Trophoblast cell (in vitro differentiated cells and primary cell): ENCODE measurements at regions not wholly inside any gene's neighbourhood (a gene's known extent, or its start where the extent isn't known, plus 50 kb on each side); places are given as distances from the start of the nearest gene placed in this dataset.

Experiments used
- DNase-seq, 2 donors: peaks; one replicate each; pipeline ENCODE4 v3.0.0-alpha.2; 2016
- H2AFZ ChIP-seq: 2 replicates; pipeline ENCODE4 v1.6.1; 2013; ENCODE audit warnings: low read length, moderate library complexity, mild to moderate bottlenecking; ENCODE audit not compliant: insufficient read depth, poor library complexity
- H2AK5ac ChIP-seq: 2 replicates; pipeline ENCODE4 v1.6.1; 2013; ENCODE audit warnings: mild to moderate bottlenecking, low read length
- H2BK120ac ChIP-seq: 2 replicates; pipeline ENCODE4 v1.6.1; 2013; ENCODE audit warnings: low read length, mild to moderate bottlenecking, moderate library complexity; ENCODE audit not compliant: insufficient read depth, poor library complexity
- H2BK12ac ChIP-seq: 2 replicates; pipeline ENCODE4 v1.6.1; 2013; ENCODE audit warnings: mild to moderate bottlenecking, low read length, moderate library complexity
- H2BK5ac ChIP-seq: 2 replicates; pipeline ENCODE4 v1.6.1; 2013; ENCODE audit warnings: low read length, low read depth, moderate library complexity, mild to moderate bottlenecking; ENCODE audit not compliant: poor library complexity
- H3K14ac ChIP-seq: 2 replicates; pipeline ENCODE4 v1.6.1; 2013; ENCODE audit warnings: mild to moderate bottlenecking, low read length
- H3K18ac ChIP-seq: 2 replicates; pipeline ENCODE4 v1.6.1; 2013; ENCODE audit warnings: mild to moderate bottlenecking, low read length
- H3K23ac ChIP-seq: 2 replicates; pipeline ENCODE4 v1.6.1; 2013; ENCODE audit warnings: low read length
- H3K27ac ChIP-seq: 2 replicates; pipeline ENCODE4 v1.5.1; 2013; ENCODE audit warnings: low read depth, mild to moderate bottlenecking, inconsistent platforms, low read length, moderate library complexity
- H3K27me3 ChIP-seq: 2 replicates; pipeline ENCODE4 v1.6.1; 2013; ENCODE audit warnings: inconsistent platforms, mild to moderate bottlenecking, low read length, moderate library complexity; ENCODE audit not compliant: insufficient read depth
- H3K36me3 ChIP-seq, 2 experiments: 1 replicate in 1 of 2; 2 replicates in 1 of 2; pipeline ENCODE4 v1.6.1; 2013; ENCODE audit warnings: low read length in 2 of 2, mild to moderate bottlenecking in 2 of 2, moderate library complexity in 1 of 2; ENCODE audit not compliant: insufficient read depth in 2 of 2, control insufficient read depth in 1 of 2
- H3K4ac ChIP-seq: 2 replicates; pipeline ENCODE4 v1.6.1; 2013; ENCODE audit warnings: low read depth, mild to moderate bottlenecking, low read length, moderate library complexity
- H3K4me1 ChIP-seq, 2 experiments: 1 replicate in 1 of 2; 2 replicates in 1 of 2; pipeline ENCODE4 v1.6.1; 2013; ENCODE audit warnings: low read length in 2 of 2, mild to moderate bottlenecking in 2 of 2, moderate library complexity in 1 of 2; ENCODE audit not compliant: insufficient read depth in 2 of 2, control insufficient read depth in 1 of 2
- H3K4me2 ChIP-seq: 2 replicates; pipeline ENCODE4 v1.6.1; 2013; ENCODE audit warnings: inconsistent platforms, mild to moderate bottlenecking, low read length, moderate library complexity
- H3K4me3 ChIP-seq: 2 replicates; pipeline ENCODE4 v1.5.1; 2013; ENCODE audit warnings: mild to moderate bottlenecking, low read depth, low read length, inconsistent platforms
- H3K79me1 ChIP-seq: one replicate; pipeline ENCODE4 v1.6.1; 2013; ENCODE audit warnings: low read length
- H3K79me2 ChIP-seq: 2 replicates; pipeline ENCODE4 v1.6.1; 2013; ENCODE audit warnings: low read length, mild to moderate bottlenecking; ENCODE audit not compliant: control insufficient read depth, insufficient read depth, poor library complexity
- H3K9ac ChIP-seq: 2 replicates; pipeline ENCODE4 v1.6.1; 2013; ENCODE audit warnings: mild to moderate bottlenecking, low read length
- H3K9me3 ChIP-seq: 2 replicates; pipeline ENCODE4 v1.6.1; 2013; ENCODE audit warnings: low read depth, mild to moderate bottlenecking, control low read depth, inconsistent platforms, low read length; ENCODE audit not compliant: insufficient read depth
- H4K12ac ChIP-seq: 2 replicates; pipeline ENCODE4 v1.6.1; 2013; ENCODE audit warnings: low read depth, mild to moderate bottlenecking, low read length, moderate library complexity
- H4K8ac ChIP-seq: 2 replicates; pipeline ENCODE4 v1.6.1; 2013; ENCODE audit warnings: low read depth, mild to moderate bottlenecking, low read length, moderate library complexity
- H4K91ac ChIP-seq: one replicate; pipeline ENCODE4 v1.6.1; 2013; ENCODE audit warnings: low read depth, mild to moderate bottlenecking, low read length, moderate library complexity
- WGBS: extraction: QIAGEN DNeasy Blood & Tissue Kit; methylation state at CpG from one replicate; pipeline ENCODE4 v1.1.7; 2013; ENCODE audit warnings: missing lambda C conversion rate; ENCODE audit not compliant: insufficient read length, insufficient coverage; ENCODE audit errors: extremely low coverage; 5-methylcytosine and 5-hydroxymethylcytosine counted together

DNA sequence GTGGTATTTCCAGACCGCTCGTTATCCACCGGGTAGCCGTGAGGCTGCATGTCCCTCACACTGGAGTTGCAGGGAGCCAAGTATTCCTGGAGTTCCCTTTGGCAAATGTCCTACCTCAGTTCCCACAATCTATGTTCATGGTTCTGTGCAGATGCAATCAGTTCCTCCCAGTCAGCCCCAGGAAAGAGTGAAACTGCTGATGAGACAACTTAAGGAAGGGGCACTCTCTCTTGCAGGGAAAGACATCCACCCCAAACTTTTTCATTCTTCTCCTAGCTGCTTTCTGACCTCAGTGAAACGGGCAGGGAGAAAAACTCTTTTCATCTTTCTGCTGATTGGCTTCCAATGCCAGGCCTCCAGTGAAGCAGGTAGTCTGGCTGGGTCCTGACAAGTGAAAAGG, 205.1 kb upstream of the TMEM45B start:
- Histone ChIP-seq H3K23ac (no peak overlapping the region), H2BK12ac (no peak overlapping the region), H4K12ac (no peak overlapping the region), H2AK5ac (no peak overlapping the region), H3K27ac (no peak overlapping the region), H3K4ac (no peak overlapping the region), H3K18ac (no peak overlapping the region), H4K8ac (no peak overlapping the region), H4K91ac (no peak overlapping the region), H3K14ac (no peak overlapping the region), H3K4me2 (no peak overlapping the region), H2BK5ac (no peak overlapping the region), H3K27me3 (no peaks in the 10 kb centered on the region), H3K9me3 (no peaks in the 10 kb centered on the region), H2BK120ac (no peak overlapping the region), H3K4me1 (peaks cover 2 to 6% of the 10 kb centered on the region in 2 experiments), H3K4me3 (no peak overlapping the region), H3K79me1 (no peaks in the 10 kb centered on the region), H2AFZ (no peak overlapping the region), H3K36me3 (no peaks in the 10 kb centered on the region), H3K79me2 (no peaks in the 10 kb centered on the region), H3K9ac (no peak overlapping the region)
- no peak for DNase-seq
- WGBS: no CpG with 5 or more reads among the region's 5 CpGs

DNA sequence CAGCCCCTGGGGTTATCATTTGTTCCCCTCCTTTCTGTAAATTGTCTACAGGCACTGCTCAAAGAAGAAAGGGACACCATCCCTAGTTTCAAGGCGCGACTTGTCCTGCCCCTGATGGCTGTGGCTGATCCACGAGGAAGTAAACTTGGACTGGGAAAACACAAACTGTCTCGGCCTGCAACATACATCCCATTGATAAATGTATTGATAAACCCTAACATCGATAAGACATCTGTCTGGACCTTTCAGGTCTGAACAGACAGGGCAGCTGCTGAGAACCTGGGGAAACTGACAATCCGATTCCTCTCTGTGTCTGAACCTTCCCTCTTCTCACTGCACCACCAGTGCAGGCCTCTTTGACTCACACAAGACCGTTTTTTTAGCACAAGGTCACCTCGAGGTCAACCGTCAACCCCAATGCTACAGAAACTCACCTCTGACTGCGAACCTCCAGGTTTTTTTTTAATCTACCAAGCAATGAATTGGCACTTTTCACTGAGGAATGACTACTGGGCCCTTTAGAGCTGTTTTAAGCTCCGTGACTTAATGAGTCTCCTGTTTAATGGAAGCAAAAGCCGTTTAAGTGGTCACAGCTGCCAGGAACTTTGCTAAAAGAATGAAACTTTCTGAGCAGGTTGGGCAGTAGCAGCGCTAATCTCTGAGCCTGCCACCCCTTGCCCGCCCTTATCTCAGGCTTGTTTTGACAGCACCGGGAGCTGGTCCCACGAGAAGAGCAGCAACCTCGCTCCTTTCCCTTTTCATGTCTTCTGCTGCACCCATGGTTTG, 203.8 kb upstream of the TMEM45B start:
- H2AK5ac ChIP-seq: no peak overlapping the region
- H4K8ac ChIP-seq: no peak overlapping the region

DNA sequence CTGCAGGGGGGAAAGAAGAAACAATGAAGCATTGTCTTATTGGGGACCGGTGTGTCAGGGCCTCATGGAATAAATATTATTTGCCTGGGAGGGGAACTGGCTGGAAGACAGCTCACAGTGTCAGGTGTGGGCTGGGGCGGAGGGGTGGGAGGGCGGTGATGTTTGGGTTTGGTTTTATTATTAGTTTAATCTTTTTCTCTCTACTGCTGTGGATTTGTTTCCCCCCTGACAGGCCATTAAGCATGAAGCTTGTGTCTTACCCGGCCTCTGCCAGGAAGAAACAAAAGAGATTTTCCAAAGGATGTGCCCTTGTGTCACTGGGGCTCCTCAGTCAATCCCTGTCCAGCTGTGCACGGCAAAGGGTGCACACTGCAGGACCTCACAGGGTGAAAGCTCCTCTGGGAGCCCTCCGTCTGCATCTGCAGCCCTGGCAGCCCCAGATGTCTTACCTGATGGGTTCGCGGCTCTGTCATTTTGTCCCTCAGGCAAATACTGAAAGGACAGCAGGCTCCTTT, 203.1 kb upstream of the TMEM45B start:
- Histone ChIP-seq H3K4me2 (no peak overlapping the region), H2BK120ac (peak overlapping the region; percentile 26), H3K27ac (no peak overlapping the region), H3K23ac (no peak overlapping the region), H2BK5ac (no peak overlapping the region), H4K12ac (no peak overlapping the region), H3K79me2 (no peaks in the 10 kb centered on the region), H4K8ac (no peak overlapping the region), H2AK5ac (no peak overlapping the region), H3K4me3 (no peak overlapping the region), H3K36me3 (no peaks in the 10 kb centered on the region), H3K4me1 (peaks cover 2 to 6% of the 10 kb centered on the region in 2 experiments), H2BK12ac (no peak overlapping the region), H3K9me3 (no peaks in the 10 kb centered on the region), H3K4ac (no peak overlapping the region), H3K18ac (no peak overlapping the region), H3K14ac (no peak overlapping the region), H3K27me3 (no peaks in the 10 kb centered on the region), H2AFZ (no peak overlapping the region), H3K79me1 (no peaks in the 10 kb centered on the region), H4K91ac (no peak overlapping the region), H3K9ac (no peak overlapping the region)
- DNase-seq: no peak
- WGBS: no CpG with 5 or more reads among the region's 8 CpGs

More for the DNA sequence above, 203.8 kb upstream of the TMEM45B start:
- Histone ChIP-seq H3K4me2 (no peak overlapping the region), H4K91ac (no peak overlapping the region), H3K18ac (no peak overlapping the region), H4K12ac (no peak overlapping the region), H3K36me3 (no peaks in the 10 kb centered on the region), H2BK12ac (no peak overlapping the region), H3K4me3 (no peak overlapping the region), H3K4me1 (peaks cover 2 to 6% of the 10 kb centered on the region in 2 experiments), H3K9ac (no peak overlapping the region), H2BK5ac (no peak overlapping the region), H3K23ac (no peak overlapping the region), H2AFZ (no peak overlapping the region), H2BK120ac (no peak overlapping the region), H3K79me2 (no peaks in the 10 kb centered on the region), H3K27me3 (no peaks in the 10 kb centered on the region), H3K14ac (no peak overlapping the region), H3K79me1 (no peaks in the 10 kb centered on the region), H3K27ac (no peak overlapping the region), H3K4ac (no peak overlapping the region), H3K9me3 (no peaks in the 10 kb centered on the region)
- whole genome bisulfite sequencing: no CpG with 5 or more reads among the region's 17 CpGs
- DNase-seq: no peak

DNA sequence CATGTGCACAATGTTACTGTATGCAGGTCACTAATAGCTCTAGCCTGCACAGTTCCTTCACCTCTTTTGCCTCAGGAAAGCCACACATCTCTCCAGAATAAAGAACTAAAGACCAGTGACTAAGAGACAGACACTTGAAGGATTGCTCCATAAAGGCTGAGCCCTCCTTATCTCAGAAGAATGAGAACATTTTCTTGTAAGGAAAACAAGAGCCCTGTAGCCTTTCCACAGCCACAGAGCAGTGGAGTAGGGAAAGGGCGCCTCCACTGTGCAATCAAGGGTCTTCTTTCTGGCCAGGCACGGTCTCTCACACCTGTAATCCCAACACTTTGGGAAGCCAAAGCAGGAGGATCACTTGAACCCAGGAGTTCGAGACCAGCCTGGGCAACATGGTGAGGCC, 202.6 kb upstream of the TMEM45B start:
- no peak overlapping the region for H2BK12ac ChIP-seq
- no peak overlapping the region for H3K4ac ChIP-seq
- H3K79me2 ChIP-seq: no peaks in the 10 kb centered on the region
- H3K79me1 ChIP-seq: no peaks in the 10 kb centered on the region
- H4K12ac ChIP-seq: no peak overlapping the region
- H3K18ac ChIP-seq: no peak overlapping the region
- no peak overlapping the region for H3K23ac ChIP-seq
- no peak overlapping the region for H3K9ac ChIP-seq
- no peak overlapping the region for H4K91ac ChIP-seq
- WGBS: no CpG with 5 or more reads among the region's 3 CpGs
- no peak overlapping the region for H3K14ac ChIP-seq
- no peak overlapping the region for H2AK5ac ChIP-seq
- no peak overlapping the region for H3K27ac ChIP-seq
- H3K27me3 ChIP-seq: no peaks in the 10 kb centered on the region
- peak in 1 of 2 donors; percentile 48 for DNase-seq
- H4K8ac ChIP-seq: no peak overlapping the region
- H2BK5ac ChIP-seq: no peak overlapping the region
- H3K4me2 ChIP-seq: no peak overlapping the region
- no peaks in the 10 kb centered on the region for H3K9me3 ChIP-seq
- H3K4me1 ChIP-seq: peaks cover 2 to 6% of the 10 kb centered on the region in 2 experiments
- H2BK120ac ChIP-seq: no peak overlapping the region
- no peak overlapping the region for H2AFZ ChIP-seq
- H3K4me3 ChIP-seq: no peak overlapping the region
- no peaks in the 10 kb centered on the region for H3K36me3 ChIP-seq
